ENCODE measurements at regions not wholly inside any gene's neighbourhood (a gene's known extent, or its start where the extent isn't known, plus 50 kb on each side); places are given as distances from the start of the nearest gene placed in this dataset.

- TF ChIP-seq SPI1 (IDR thresholded peaks at IDR 0.05; ENCODE audit: low read depth, low read length) = no peak
- TF ChIP-seq POLR2AphosphoS5 (IDR thresholded peaks at IDR 0.05; ENCODE audit: low read depth, low read length) = 0 out of 2 replicates have a peak, but pooled peaks have one; percentile 1
These were observed 334.5 kb downstream of the SEC14L1 start for GRCh38 chr17:77475016-77475976.
